SK-N-MC (cell line): ENCODE measurements at regions not wholly inside any gene's neighbourhood (a gene's known extent, or its start where the extent isn't known, plus 50 kb on each side); places are given as distances from the start of the nearest gene placed in this dataset.

Experiments
- EZH2 ChIP-seq: fragments of 200-600 bp; sonication (generic); IDR thresholded peaks from one replicate; pipeline ENCODE4 v1.6.1; 2017; ENCODE audit warnings: antibody characterized with exemption
- POLR2AphosphoS5 ChIP-seq: IDR thresholded peaks from 2 replicates; pipeline ENCODE4 v1.6.1; 2012; ENCODE audit warnings: mild to moderate bottlenecking, low read depth, low read length, borderline replicate concordance

- TF ChIP-seq POLR2AphosphoS5 (no peak), EZH2 (no peak)
These were observed 109.4 kb downstream of the TLR5 start for GRCh38 chr1:223033658-223034057.
